K562 (cell line): ENCODE measurements at regions not wholly inside any gene's neighbourhood (a gene's known extent, or its start where the extent isn't known, plus 50 kb on each side); places are given as distances from the start of the nearest gene placed in this dataset.

ENCODE experiments used
- ATAC-seq: fragments of 200-7000 bp; cut with Tn5 transposase; 3 replicates; pipeline ENCODE4 v1.9.1; 2020; ENCODE audit warnings: moderate library complexity
- BruUV-seq: library from RNA; stranded (reverse); fragments of 400-500 nt; replicated peaks from 2 replicates; lab custom pipeline; 2021; lab: Mats Ljungman, UMichigan
- CTCF ChIA-PET: fragments of 300-600 bp; formaldehyde crosslinking; extraction: SDS; loops from one replicate; lab custom pipeline; 2021; ENCODE audit warnings: low intra/inter-chr PET ratio; lab: Yijun Ruan, JAX
- POLR2A ChIA-PET: fragments of 300-600, 350-650 bp; sonication (Branson Sonifier 250); formaldehyde crosslinking; extraction: SDS; loops from one replicate; lab custom pipeline; 2021; ENCODE audit warnings: antibody characterized with exemption, inconsistent platforms; lab: Yijun Ruan, JAX
- DNase-seq, 4 experiments: peaks; one replicate each; pipeline versions ENCODE4 v3.0.0 to v3.0.0-alpha.2; 2011 to 2018; ENCODE audit warnings: low spot score in 3 of 4, mixed read lengths in 3 of 4; ENCODE audit errors: extremely low read depth in 1 of 4
- FAIRE-seq: peaks from 2 replicates; lab custom pipeline; 2011; peaks lifted over from hg19 to GRCh38; lab: Jason Lieb, UNC
- H2AFZ ChIP-seq: 2 replicates; pipeline ENCODE4 v1.6.0; 2011; ENCODE audit warnings: low read depth, low read length, control low read depth, inconsistent platforms
- H3K27ac ChIP-seq: fragments of 200-600 bp; 3 replicates; pipeline ENCODE4 v1.8.0; 2011; ENCODE audit warnings: low read depth, mild to moderate bottlenecking, control low read depth, inconsistent platforms, low read length, moderate library complexity, mixed read lengths; ENCODE audit errors: extremely low read depth
- H3K27me3 ChIP-seq, 2 experiments: fragments of 300-600 bp in 1 of 2; 2 replicates in 1 of 2; 3 replicates in 1 of 2; pipeline versions ENCODE4 v1.6.0 to v1.8.0; 2011; ENCODE audit warnings: inconsistent platforms in 2 of 2, low read length in 2 of 2, mild to moderate bottlenecking in 1 of 2, mixed read lengths in 1 of 2, moderate library complexity in 1 of 2; ENCODE audit not compliant: control insufficient read depth in 2 of 2, insufficient read depth in 2 of 2
- H3K36me3 ChIP-seq: fragments of 300-600 bp; 3 replicates; pipeline ENCODE4 v1.8.0; 2011; ENCODE audit warnings: mild to moderate bottlenecking, low read length, inconsistent platforms; ENCODE audit not compliant: control insufficient read depth, insufficient read depth
- H3K4me1 ChIP-seq, 2 experiments: fragments of 200-600 bp in 1 of 2; replicated peaks in 1 of 2; 2 replicates in 1 of 2; 3 replicates in 1 of 2; pipeline versions ENCODE4 v1.5.1 to v1.8.0; 2011; ENCODE audit warnings: inconsistent platforms in 2 of 2, low read length in 2 of 2, mild to moderate bottlenecking in 1 of 2, mixed read lengths in 1 of 2, moderate library complexity in 1 of 2; ENCODE audit not compliant: control insufficient read depth in 2 of 2, insufficient read depth in 2 of 2
- H3K4me2 ChIP-seq: 2 replicates; pipeline ENCODE4 v1.6.1; 2011; ENCODE audit warnings: low read length, control low read depth, inconsistent platforms, mixed read lengths; ENCODE audit not compliant: insufficient read depth
- H3K4me3 ChIP-seq: fragments of 200-600 bp; sonication (generic), shearing (Covaris generic); 2 replicates; pipeline ENCODE4 v1.5.1; 2016; ENCODE audit warnings: control low read depth, inconsistent platforms
- H3K79me2 ChIP-seq: fragments of 200-600 bp; 3 replicates; pipeline ENCODE4 v1.8.0; 2011; ENCODE audit warnings: low read length, inconsistent platforms; ENCODE audit not compliant: control insufficient read depth, insufficient read depth
- H3K9ac ChIP-seq, 2 experiments: 2 replicates each; pipeline versions ENCODE4 v1.6.0 to v1.6.1; 2011; ENCODE audit warnings: low read depth in 2 of 2, low read length in 2 of 2, control low read depth in 1 of 2, inconsistent platforms in 1 of 2, mild to moderate bottlenecking in 1 of 2, mixed read lengths in 1 of 2; ENCODE audit not compliant: insufficient read depth in 1 of 2
- H3K9me1 ChIP-seq: one replicate; pipeline ENCODE4 v1.6.0; 2011; ENCODE audit warnings: inconsistent platforms, mild to moderate bottlenecking, low read length, moderate library complexity; ENCODE audit not compliant: control insufficient read depth, insufficient read depth
- H3K9me3 ChIP-seq: replicated peaks from 2 replicates; pipeline ENCODE4 v1.5.1; 2011; ENCODE audit warnings: low read depth, low read length, inconsistent platforms; ENCODE audit not compliant: control insufficient read depth, insufficient read depth
- H4K20me1 ChIP-seq: replicated peaks from 2 replicates; pipeline ENCODE4 v1.6.1; 2011; ENCODE audit warnings: low read length, inconsistent platforms, mixed read lengths; ENCODE audit not compliant: control insufficient read depth, insufficient read depth
- MAFG ChIP-seq: fragments of 450-650 bp; conservative IDR thresholded peaks from 2 replicates; pipeline ENCODE4 v1.6.1; 2016; ENCODE audit warnings: missing genetic modification characterization, missing compliant biosample characterization
- MEIS2 ChIP-seq: fragments of 450-650 bp; IDR thresholded peaks from 2 replicates; pipeline ENCODE4 v1.6.1; 2014; ENCODE audit warnings: mild to moderate bottlenecking; ENCODE audit not compliant: partially characterized antibody
- TAF15 ChIP-seq: fragments of 200-400 bp; formaldehyde crosslinking; IDR thresholded peaks from 2 replicates; pipeline ENCODE4 v1.6.1; 2017; ENCODE audit warnings: mild to moderate bottlenecking, low read depth, low read length, moderate library complexity
- ZBTB2 ChIP-seq: fragments of 450-650 bp; IDR thresholded peaks from 2 replicates; pipeline ENCODE4 v1.6.1; 2016; ENCODE audit warnings: antibody characterized with exemption
- ZBTB43 ChIP-seq: sonication (generic); formaldehyde crosslinking; IDR thresholded peaks from 2 replicates; pipeline ENCODE4 v1.8.0; 2023; ENCODE audit warnings: mild to moderate bottlenecking, missing genetic modification reagents
- ZMIZ1 ChIP-seq, 2 experiments: fragments of 150-350 bp in 1 of 2; IDR thresholded peaks; 2 replicates each; pipeline ENCODE4 v1.6.1; 2012 to 2016; ENCODE audit warnings: low read depth in 2 of 2, low read length in 2 of 2, mild to moderate bottlenecking in 1 of 2, moderate library complexity in 1 of 2
- WGBS: fragments of 100-300 bp; shearing (Covaris generic); methylation state at CpG from one replicate; pipeline ENCODE4 v1.1.6; 2016; ENCODE audit warnings: low coverage, mixed read lengths; ENCODE audit not compliant: insufficient coverage; ENCODE audit errors: missing lambda C conversion rate; 5-methylcytosine and 5-hydroxymethylcytosine counted together
- in situ Hi-C: fragments of 300-500 bp; cut with MboI; formaldehyde crosslinking; loops from 4 replicates; pipeline ENCODE4 v1.15.0; 2018; ENCODE audit warnings: inconsistent platforms, mixed read lengths
- intact Hi-C: fragments of 100-400 bp; cut with micrococcal nuclease; formaldehyde crosslinking; loops from 2 replicates; pipeline ENCODE4 v1.14.2; 2022

GRCh38 chr4:53763813-53764597 lies 172.7 kb upstream of the LNX1 start:
- no peak overlapping the region for H3K9ac ChIP-seq
- in situ Hi-C loops (no loop called here), intact Hi-C loops (no loop called here)
- H3K4me1 ChIP-seq, result no peaks in the 10 kb centered on the region
- no peak overlapping the region for H3K4me3 ChIP-seq
- H3K36me3 ChIP-seq, result no peaks in the 10 kb centered on the region
- no peak for TF ChIP-seq MEIS2
- CTCF ChIA-PET, result no interaction called here
- ATAC-seq (no peak), DNase-seq (no peak), FAIRE-seq (no peak)
- H2AFZ ChIP-seq, result no peak overlapping the region
- no peaks in the 10 kb centered on the region for H3K27me3 ChIP-seq
- no peaks in the 10 kb centered on the region for H3K9me3 ChIP-seq
- no peak overlapping the region for H3K27ac ChIP-seq
- H3K9me1 ChIP-seq, result no peaks in the 10 kb centered on the region
- BruUV-seq, result no TSS peak
- WGBS, result 0% methylated on average over 5 of the region's 5 CpGs
- no peaks in the 10 kb centered on the region for H4K20me1 ChIP-seq
- H3K79me2 ChIP-seq, result no peaks in the 10 kb centered on the region
- no peak overlapping the region for H3K4me2 ChIP-seq
- POLR2A ChIA-PET, result no interaction called here

GRCh38 chr4:53755656-53756055 lies 164.4 kb upstream of the LNX1 start:
- no peak for ATAC-seq
- no peak overlapping the region for H3K27ac ChIP-seq
- no peak for DNase-seq
- no peak overlapping the region for H3K9ac ChIP-seq
- no peak overlapping the region for H2AFZ ChIP-seq
- no peaks in the 10 kb centered on the region for H3K9me3 ChIP-seq
- no peak overlapping the region for H3K4me2 ChIP-seq
- CTCF ChIA-PET, result no interaction called here
- intact Hi-C loops, result no loop called here
- BruUV-seq, result no TSS peak
- H3K4me1 ChIP-seq, result no peaks in the 10 kb centered on the region
- no peaks in the 10 kb centered on the region for H3K9me1 ChIP-seq
- no peaks in the 10 kb centered on the region for H4K20me1 ChIP-seq
- in situ Hi-C loops, result no loop called here
- POLR2A ChIA-PET, result no interaction called here
- no peak overlapping the region for H3K4me3 ChIP-seq
- H3K79me2 ChIP-seq, result no peaks in the 10 kb centered on the region
- 0% methylated on average over 1 of the region's 1 CpG for WGBS
- H3K27me3 ChIP-seq, result no peaks in the 10 kb centered on the region
- no peak for FAIRE-seq
- no peaks in the 10 kb centered on the region for H3K36me3 ChIP-seq
- no peak for TF ChIP-seq TAF15
- no peak for TF ChIP-seq ZMIZ1 (IDR thresholded peaks at IDR 0.05; ENCODE audit: low read depth in 2 of 2, low read length in 2 of 2)
- TF ChIP-seq ZBTB2, result no peak
- TF ChIP-seq MAFG, result no peak
- no peak for TF ChIP-seq ZBTB43
